Stomach (tissue), 4 donors: ENCODE measurements at regions not wholly inside any gene's neighbourhood (a gene's known extent, or its start where the extent isn't known, plus 50 kb on each side); places are given as distances from the start of the nearest gene placed in this dataset.

Source experiments
- CTCF ChIP-seq, 7 experiments: fragments of 450-650 bp in 4 of 7; fragments of 200-600 bp in 3 of 7; sonication (generic) in 3 of 7; IDR thresholded peaks; one replicate each; pipeline ENCODE4 v1.5.1; 2016 to 2019; ENCODE audit warnings: antibody characterized with exemption in 7 of 7, control low read depth in 2 of 7, mild to moderate bottlenecking in 1 of 7
- EP300 ChIP-seq: sonication (generic); formaldehyde crosslinking; IDR thresholded peaks from one replicate; pipeline ENCODE4 v1.6.1; 2017; ENCODE audit warnings: antibody characterized with exemption
- POLR2A ChIP-seq, 4 donors: fragments of 450-650 bp; IDR thresholded peaks; one replicate each; pipeline ENCODE4 v1.6.1; 2016; ENCODE audit warnings: antibody characterized with exemption in 4 of 4, control low read depth in 2 of 4, mild to moderate bottlenecking in 1 of 4, moderate library complexity in 1 of 4
- POLR2AphosphoS5 ChIP-seq, 3 donors: sonication (generic); formaldehyde crosslinking; IDR thresholded peaks; one replicate each; pipeline ENCODE4 v1.6.1; 2016; ENCODE audit warnings: antibody characterized with exemption in 3 of 3

- TF ChIP-seq EP300 (no peak), CTCF (IDR thresholded peaks at IDR 0.05) (no peak), POLR2A (IDR thresholded peaks at IDR 0.05) (no peak), POLR2AphosphoS5 (IDR thresholded peaks at IDR 0.05) (no peak)
Observed at GRCh38 chr13:75161804-75162203, 320.2 kb downstream of the TBC1D4 start.
